ENCODE measurements at regions not wholly inside any gene's neighbourhood (a gene's known extent, or its start where the extent isn't known, plus 50 kb on each side); places are given as distances from the start of the nearest gene placed in this dataset.

- ChIA-PET CTCF (ENCODE audit: unreplicated experiment) (no interaction called here), POLR2A (interaction anchor here (0.7 kb wide), 1 partner anchor 1312 kb away, joined by 4 read pairs; no protein-coding TSS in a partner anchor)
- DNase-seq (ENCODE audit: low spot score) = no peak
- no TSS peak for BruUV-seq (replicated peaks)
- Histone ChIP-seq H3K36me3 (ENCODE audit: insufficient read depth, low read length) (no peaks in the 10 kb centered on the region), H3K27ac (ENCODE audit: low read depth, low read length, poor library complexity, severe bottlenecking) (no peak overlapping the region), H3K9me2 (ENCODE audit: insufficient read depth, low read length) (no peaks in the 10 kb centered on the region), H3K4me2 (ENCODE audit: low read length) (no peak overlapping the region), H3K4me3 (ENCODE audit: low read depth, low read length, poor library complexity, severe bottlenecking) (no peak overlapping the region), H3K4me1 (ENCODE audit: insufficient read depth, low read length, poor library complexity, severe bottlenecking) (no peaks in the 10 kb centered on the region), H3K9me3 (ENCODE audit: low read length) (no peaks in the 10 kb centered on the region), H3K79me2 (ENCODE audit: insufficient read depth, low read depth, low read length) (no peaks in the 10 kb centered on the region), H2AFZ (ENCODE audit: low read length) (no peak overlapping the region), H4K20me1 (ENCODE audit: insufficient read depth, low read length) (no peaks in the 10 kb centered on the region)
- intact Hi-C loops (cut with micrococcal nuclease; ENCODE audit: unreplicated experiment) = no loop called here
- no peak for TF ChIP-seq CTCF (conservative IDR thresholded peaks at IDR 0.05; ENCODE audit: low read length)
These were observed 586.6 kb downstream of the DNAH5 start for GRCh38 chr5:13357929-13358328.

- Histone ChIP-seq H3K9me3 (ENCODE audit: low read length) (no peaks in the 10 kb centered on the region), H3K79me2 (ENCODE audit: insufficient read depth, low read depth, low read length) (no peaks in the 10 kb centered on the region), H3K27ac (ENCODE audit: low read depth, low read length, poor library complexity, severe bottlenecking) (no peak overlapping the region), H2AFZ (ENCODE audit: low read length) (no peak overlapping the region), H3K4me1 (ENCODE audit: insufficient read depth, low read length, poor library complexity, severe bottlenecking) (no peaks in the 10 kb centered on the region), H3K4me3 (ENCODE audit: low read depth, low read length, poor library complexity, severe bottlenecking) (no peak overlapping the region), H4K20me1 (ENCODE audit: insufficient read depth, low read length) (no peaks in the 10 kb centered on the region), H3K36me3 (ENCODE audit: insufficient read depth, low read length) (no peaks in the 10 kb centered on the region), H3K9me2 (ENCODE audit: insufficient read depth, low read length) (no peaks in the 10 kb centered on the region), H3K4me2 (ENCODE audit: low read length) (no peak overlapping the region)
- DNase-seq (ENCODE audit: low spot score) = no peak
- ChIA-PET POLR2A (no interaction called here), CTCF (ENCODE audit: unreplicated experiment) (no interaction called here)
- no peak for TF ChIP-seq CTCF (conservative IDR thresholded peaks at IDR 0.05; ENCODE audit: low read length)
- TF ChIP-seq EZH2phosphoT487 (IDR thresholded peaks at IDR 0.05; ENCODE audit: borderline replicate concordance, low read depth, low read length) = no peak
- intact Hi-C loops (cut with micrococcal nuclease; ENCODE audit: unreplicated experiment) = no loop called here
- BruUV-seq (replicated peaks) = no TSS peak
These were observed 588.3 kb downstream of the DNAH5 start for GRCh38 chr5:13356226-13356625.

GRCh38 chr5:13354611-13355010, 589.9 kb downstream of the DNAH5 start:
- no TSS peak for BruUV-seq (replicated peaks)
- TF ChIP-seq EZH2phosphoT487 (IDR thresholded peaks at IDR 0.05; ENCODE audit: borderline replicate concordance, low read depth, low read length) (no peak), CTCF (conservative IDR thresholded peaks at IDR 0.05; ENCODE audit: low read length) (no peak)
- no peaks in the 10 kb centered on the region for H3K9me3 ChIP-seq (ENCODE audit: low read length)
- H3K4me2 ChIP-seq (ENCODE audit: low read length) = no peak overlapping the region
- no peak for DNase-seq (ENCODE audit: low spot score)
- no peaks in the 10 kb centered on the region for H3K36me3 ChIP-seq (ENCODE audit: insufficient read depth, low read length)
- H3K27ac ChIP-seq (ENCODE audit: low read depth, low read length, poor library complexity, severe bottlenecking) = no peak overlapping the region
- no peaks in the 10 kb centered on the region for H3K4me1 ChIP-seq (ENCODE audit: insufficient read depth, low read length, poor library complexity, severe bottlenecking)
- POLR2A ChIA-PET = no interaction called here
- H3K9me2 ChIP-seq (ENCODE audit: insufficient read depth, low read length) = no peaks in the 10 kb centered on the region
- intact Hi-C loops (cut with micrococcal nuclease; ENCODE audit: unreplicated experiment) = no loop called here
- H4K20me1 ChIP-seq (ENCODE audit: insufficient read depth, low read length) = no peaks in the 10 kb centered on the region
- H3K79me2 ChIP-seq (ENCODE audit: insufficient read depth, low read depth, low read length) = no peaks in the 10 kb centered on the region
- no peak overlapping the region for H3K4me3 ChIP-seq (ENCODE audit: low read depth, low read length, poor library complexity, severe bottlenecking)
- CTCF ChIA-PET (ENCODE audit: unreplicated experiment) = no interaction called here
- H2AFZ ChIP-seq (ENCODE audit: low read length) = no peak overlapping the region
